ENCODE measurements at regions not wholly inside any gene's neighbourhood (a gene's known extent, or its start where the extent isn't known, plus 50 kb on each side); places are given as distances from the start of the nearest gene placed in this dataset.
A peak's percentile ranks its signal among the peaks of the same experiment; 100 is the strongest.

GRCh38 chr4:16413814-16414555 lies 187.7 kb upstream of the TAPT1 start:
- no peak overlapping the region for H2AK5ac ChIP-seq (ENCODE audit: low read depth, low read length)
- H3K27ac ChIP-seq (ENCODE audit: low read depth, low read length) = no peak overlapping the region
- H4K8ac ChIP-seq (ENCODE audit: extremely low read depth, insufficient read depth, low read length) = no peak overlapping the region
- POLR2A ChIA-PET (ENCODE audit: partially characterized antibody) = no interaction called here
- no peak overlapping the region for H4K91ac ChIP-seq (replicated peaks; ENCODE audit: insufficient read length, low read length)
- H2BK5ac ChIP-seq (ENCODE audit: low read depth, low read length) = no peak overlapping the region
- H2BK15ac ChIP-seq (ENCODE audit: low read length) = no peak overlapping the region
- H4K5ac ChIP-seq (ENCODE audit: insufficient read length, low read depth, low read length) = no peak overlapping the region
- H3K14ac ChIP-seq (ENCODE audit: insufficient read length) = no peak overlapping the region
- DNase-seq (ENCODE audit: low read depth in 1 of 2, low spot score in 2 of 2) = no peak
- CTCF ChIA-PET (ENCODE audit: partially characterized antibody) = interaction anchor here (0.5 kb wide), 1 partner anchor 23 kb away, joined by 5 read pairs; no protein-coding TSS in a partner anchor
- no peak overlapping the region for H3K4me3 ChIP-seq (ENCODE audit: extremely low read depth in 1 of 4, insufficient read depth in 2 of 4, low read depth in 3 of 4, low read length in 4 of 4)
- no peaks in the 10 kb centered on the region for H3K79me1 ChIP-seq (ENCODE audit: low read depth, low read length)
- no peak overlapping the region for H2BK20ac ChIP-seq (ENCODE audit: low read length)
- H3K27me3 ChIP-seq (replicated peaks in 1 of 4; ENCODE audit: control insufficient read depth in 3 of 4, extremely low read depth in 1 of 4, insufficient read depth in 3 of 4, low read length in 3 of 4) = peaks cover 0 to 1% (median 0%) of the 10 kb centered on the region in 4 experiments; a peak in 1 of 7 replicates
- no peak overlapping the region for H2AFZ ChIP-seq (ENCODE audit: low read length)
- H3K18ac ChIP-seq (ENCODE audit: extremely low read depth, low read length) = no peak overlapping the region
- no peaks in the 10 kb centered on the region for H3K79me2 ChIP-seq (ENCODE audit: control insufficient read depth in 1 of 2, insufficient read depth in 2 of 2, low read length in 2 of 2)
- H4K20me1 ChIP-seq (replicated peaks in 1 of 2; ENCODE audit: control insufficient read depth in 1 of 2, insufficient read depth in 2 of 2, low read length in 2 of 2) = no peaks in the 10 kb centered on the region
- H3K4me1 ChIP-seq (replicated peaks in 1 of 4; ENCODE audit: control insufficient read depth in 3 of 4, insufficient read depth in 4 of 4, low read length in 3 of 4) = no peaks in the 10 kb centered on the region
- H2BK120ac ChIP-seq (replicated peaks; ENCODE audit: low read depth, low read length) = no peak overlapping the region
- WGBS, 2 experiments (ENCODE audit: extremely low coverage in 1 of 2, insufficient coverage in 1 of 2, insufficient read length in 1 of 2, insufficient replicate concordance in 2 of 2, low coverage in 1 of 2, low lambda C conversion rate in 2 of 2, missing lambda C conversion rate in 1 of 2) = 89% methylated on average over 10 of the region's 10 CpGs; no CpG with 5 or more reads in 1 of the 2 experiments
- H3K23ac ChIP-seq (ENCODE audit: insufficient read length) = no peak overlapping the region
- H3K9me3 ChIP-seq (ENCODE audit: insufficient read depth in 2 of 2, low read depth in 1 of 2, low read length in 1 of 2) = no peaks in the 10 kb centered on the region
- no peak overlapping the region for H3K4ac ChIP-seq (replicated peaks; ENCODE audit: insufficient read length, low read depth, low read length)
- no peaks in the 10 kb centered on the region for H3K23me2 ChIP-seq (ENCODE audit: low read depth, low read length)
- peak; percentile 36 for FAIRE-seq
- no peak overlapping the region for H3K56ac ChIP-seq (replicated peaks; ENCODE audit: insufficient read length, low read depth, low read length)
- no peaks in the 10 kb centered on the region for H3K36me3 ChIP-seq (ENCODE audit: control insufficient read depth in 2 of 4, insufficient read depth in 4 of 4, low read length in 3 of 4)
- TF ChIP-seq ASH2L (IDR thresholded peaks at IDR 0.05; ENCODE audit: low read length) = no peak
- H3K9ac ChIP-seq (replicated peaks in 1 of 4; ENCODE audit: extremely low read depth in 1 of 4, low read depth in 3 of 4, low read length in 3 of 4) = no peak overlapping the region
- H3K4me2 ChIP-seq (ENCODE audit: insufficient read depth in 1 of 2, low read depth in 2 of 2, low read length in 2 of 2) = no peak overlapping the region
- H2BK12ac ChIP-seq (ENCODE audit: low read depth, low read length) = no peak overlapping the region
